Astrocyte (in vitro differentiated cells and primary cell): ENCODE measurements at regions not wholly inside any gene's neighbourhood (a gene's known extent, or its start where the extent isn't known, plus 50 kb on each side); places are given as distances from the start of the nearest gene placed in this dataset.
"Not testable (repeated sequence)": the region's sequence is repeated elsewhere in the genome, so short reads cannot be mapped to it uniquely, and the experiment has no call there.

Experiments
- DNase-seq: peaks from one replicate; pipeline ENCODE4 v3.0.0-alpha.2; 2010; ENCODE audit warnings: low read depth
- FAIRE-seq: peaks from 2 replicates; lab custom pipeline; 2011; peaks lifted over from hg19 to GRCh38; lab: Jason Lieb, UNC
- H2AFZ ChIP-seq: 2 replicates; pipeline ENCODE4 v1.6.0; 2012; ENCODE audit warnings: low read depth, low read length, inconsistent platforms
- H3K27ac ChIP-seq: 2 replicates; pipeline ENCODE4 v1.5.1; 2011; ENCODE audit warnings: low read depth, low read length, inconsistent platforms
- H3K27me3 ChIP-seq: 2 replicates; pipeline ENCODE4 v1.6.0; 2011; ENCODE audit warnings: low read length, inconsistent platforms; ENCODE audit not compliant: insufficient read depth
- H3K36me3 ChIP-seq: 2 replicates; pipeline ENCODE4 v1.5.1; 2011; ENCODE audit warnings: low read length, inconsistent platforms; ENCODE audit not compliant: insufficient read depth
- H3K4me1 ChIP-seq: 2 replicates; pipeline ENCODE4 v1.5.1; 2011; ENCODE audit warnings: low read length, inconsistent platforms; ENCODE audit not compliant: insufficient read depth
- H3K4me2 ChIP-seq: 2 replicates; pipeline ENCODE4 v1.6.0; 2012; ENCODE audit warnings: low read length, inconsistent platforms
- H3K4me3 ChIP-seq: 2 replicates; pipeline ENCODE4 v1.5.1; 2011; ENCODE audit warnings: low read depth, mild to moderate bottlenecking, low read length, inconsistent platforms; ENCODE audit not compliant: insufficient read depth
- H3K79me2 ChIP-seq: 2 replicates; pipeline ENCODE4 v1.6.0; 2012; ENCODE audit warnings: mild to moderate bottlenecking, low read length, inconsistent platforms; ENCODE audit not compliant: insufficient read depth
- H3K9ac ChIP-seq: 2 replicates; pipeline ENCODE4 v1.6.0; 2012; ENCODE audit warnings: mild to moderate bottlenecking, low read length, inconsistent platforms
- H3K9me3 ChIP-seq: 2 replicates; pipeline ENCODE4 v1.5.1; 2012; ENCODE audit warnings: low read depth, mild to moderate bottlenecking, low read length, inconsistent platforms; ENCODE audit not compliant: insufficient read depth
- H4K20me1 ChIP-seq: 2 replicates; pipeline ENCODE4 v1.6.0; 2012; ENCODE audit warnings: low read length, inconsistent platforms; ENCODE audit not compliant: insufficient read depth
- H3K27ac Mint-ChIP-seq: one replicate; pipeline ENCODE4 v1.8.0; 2021; ENCODE audit warnings: mild to moderate bottlenecking, mixed read lengths; ENCODE audit not compliant: unreplicated experiment
- H3K27me3 Mint-ChIP-seq: one replicate; pipeline ENCODE4 v1.8.0; 2021; ENCODE audit warnings: low read depth, mixed read lengths; ENCODE audit not compliant: unreplicated experiment
- H3K36me3 Mint-ChIP-seq: one replicate; pipeline ENCODE4 v1.8.0; 2021; ENCODE audit warnings: low read depth, mixed read lengths; ENCODE audit not compliant: unreplicated experiment
- H3K4me1 Mint-ChIP-seq: one replicate; pipeline ENCODE4 v1.8.0; 2021; ENCODE audit warnings: low read depth, mixed read lengths; ENCODE audit not compliant: unreplicated experiment
- H3K4me3 Mint-ChIP-seq: one replicate; pipeline ENCODE4 v1.8.0; 2021; ENCODE audit warnings: mild to moderate bottlenecking, moderate library complexity, mixed read lengths; ENCODE audit not compliant: unreplicated experiment
- H3K9me3 Mint-ChIP-seq: one replicate; pipeline ENCODE4 v1.8.0; 2021; ENCODE audit warnings: mild to moderate bottlenecking, mixed read lengths; ENCODE audit not compliant: unreplicated experiment
- CTCF ChIP-seq: IDR thresholded peaks from 2 replicates; pipeline ENCODE4 v1.5.1; 2011; ENCODE audit warnings: low read depth, mild to moderate bottlenecking, inconsistent platforms, low read length, moderate library complexity; ENCODE audit not compliant: insufficient read depth
- EZH2 ChIP-seq: IDR thresholded peaks from 2 replicates; pipeline ENCODE4 v1.6.1; 2012; ENCODE audit warnings: mild to moderate bottlenecking, low read length, inconsistent platforms; ENCODE audit not compliant: insufficient read depth

- Mint-ChIP-seq H3K4me3 (no peak overlapping the region), H3K4me1 (peaks cover 7% of the 10 kb centered on the region), H3K27me3 (peaks cover 7% of the 10 kb centered on the region), H3K9me3 (no peaks in the 10 kb centered on the region), H3K36me3 (peaks cover 2% of the 10 kb centered on the region), H3K27ac (no peak overlapping the region)
- Histone ChIP-seq H3K4me2 (no peak overlapping the region), H3K27me3 (no peaks in the 10 kb centered on the region), H2AFZ (no peak overlapping the region), H3K36me3 (no peaks in the 10 kb centered on the region), H3K27ac (no peak overlapping the region), H3K79me2 (no peaks in the 10 kb centered on the region), H3K9ac (no peak overlapping the region), H3K9me3 (no peaks in the 10 kb centered on the region), H3K4me1 (peaks cover 13% of the 10 kb centered on the region), H4K20me1 (no peaks in the 10 kb centered on the region), H3K4me3 (no peak overlapping the region)
- DNase-seq = no peak
- TF ChIP-seq CTCF = no peak
- no peak for TF ChIP-seq EZH2
- no peak for FAIRE-seq
These were observed 143.6 kb downstream of the ALDH8A1 start for GRCh38 chr6:134806180-134806798.

DNA sequence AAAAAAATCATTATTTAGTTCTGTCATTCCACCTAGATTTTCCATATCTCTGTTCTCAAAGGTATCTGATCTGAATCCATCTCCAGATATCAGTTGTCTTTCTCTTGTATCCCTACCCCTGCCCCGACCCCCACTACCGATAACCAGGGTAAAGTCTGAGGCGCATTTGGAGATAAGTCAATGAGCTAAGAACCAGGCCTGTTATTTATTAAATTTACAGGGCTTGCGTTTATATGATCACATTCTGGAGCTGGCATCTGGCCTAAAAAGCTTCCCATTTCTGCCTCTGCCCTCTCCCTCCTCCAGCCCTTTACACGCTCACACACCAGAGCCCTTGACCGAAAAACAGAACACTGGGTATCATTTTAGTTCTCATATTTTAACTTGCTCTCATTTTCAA, 144.7 kb downstream of the ALDH8A1 start:
- Mint-ChIP-seq H3K36me3 (peaks cover 2% of the 10 kb centered on the region), H3K27me3 (peaks cover 7% of the 10 kb centered on the region), H3K27ac (no peak overlapping the region), H3K4me3 (no peak overlapping the region), H3K4me1 (peaks cover 7% of the 10 kb centered on the region), H3K9me3 (no peaks in the 10 kb centered on the region)
- H3K27me3 ChIP-seq = no peaks in the 10 kb centered on the region
- no peaks in the 10 kb centered on the region for H3K36me3 ChIP-seq
- no peak overlapping the region for H3K4me2 ChIP-seq
- no peaks in the 10 kb centered on the region for H3K79me2 ChIP-seq
- H3K4me3 ChIP-seq = no peak overlapping the region
- DNase-seq (no peak), FAIRE-seq (no peak)
- no peaks in the 10 kb centered on the region for H3K9me3 ChIP-seq
- peaks cover 13% of the 10 kb centered on the region for H3K4me1 ChIP-seq
- no peak overlapping the region for H3K27ac ChIP-seq
- no peak overlapping the region for H3K9ac ChIP-seq
- no peak overlapping the region for H2AFZ ChIP-seq
- TF ChIP-seq EZH2 (no peak), CTCF (no peak)
- H4K20me1 ChIP-seq = no peaks in the 10 kb centered on the region

DNA sequence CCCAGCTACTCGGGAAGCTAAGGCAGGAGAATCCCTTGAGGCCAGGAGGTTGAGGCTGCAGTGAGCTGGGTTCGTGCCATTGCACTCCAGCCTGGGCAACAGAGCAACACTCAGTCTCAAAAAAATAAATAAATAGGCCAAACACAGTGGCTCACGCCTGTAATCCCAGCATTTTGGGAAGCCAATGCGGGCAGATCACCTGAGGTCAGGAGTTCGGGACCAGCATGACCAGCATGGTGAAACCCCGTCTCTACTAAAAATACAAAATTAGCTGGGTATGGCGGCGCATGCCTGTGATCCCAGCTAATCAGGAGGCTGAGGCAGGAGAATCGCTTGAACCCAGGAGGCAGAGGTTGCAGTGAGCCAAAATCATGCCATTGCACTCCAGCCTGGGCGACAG, 145.6 kb downstream of the ALDH8A1 start:
- not testable (repeated sequence) for H3K4me1 Mint-ChIP-seq, H3K27ac Mint-ChIP-seq, H2AFZ ChIP-seq, H3K27me3 ChIP-seq, H3K27ac ChIP-seq, H3K36me3 Mint-ChIP-seq, H3K4me2 ChIP-seq, H3K9me3 Mint-ChIP-seq, DNase-seq, H4K20me1 ChIP-seq, H3K36me3 ChIP-seq, H3K79me2 ChIP-seq, H3K27me3 Mint-ChIP-seq, FAIRE-seq, H3K9ac ChIP-seq, H3K4me3 ChIP-seq, H3K9me3 ChIP-seq, H3K4me3 Mint-ChIP-seq
- peaks cover 13% of the 10 kb centered on the region for H3K4me1 ChIP-seq
